ENCODE measurements at regions not wholly inside any gene's neighbourhood (a gene's known extent, or its start where the extent isn't known, plus 50 kb on each side); places are given as distances from the start of the nearest gene placed in this dataset.

- Mint-ChIP-seq H3K4me3 (no peak overlapping the region), H3K9me3 (no peaks in the 10 kb centered on the region), H3K27me3 (ENCODE audit: low read depth, poor library complexity) (no peaks in the 10 kb centered on the region), H3K27ac (no peak overlapping the region), H3K36me3 (ENCODE audit: low read depth) (no peaks in the 10 kb centered on the region), H3K4me1 (no peaks in the 10 kb centered on the region)
- no peak for DNase-seq
- no peak for TF ChIP-seq CTCF (IDR thresholded peaks at IDR 0.05)
These were observed 157.7 kb downstream of the HNMT start for GRCh38 chr2:138121666-138122661.

GRCh38 chr2:138122891-138123290, 158.6 kb downstream of the HNMT start:
- Mint-ChIP-seq H3K27ac (no peak overlapping the region), H3K4me3 (no peak overlapping the region), H3K9me3 (no peaks in the 10 kb centered on the region), H3K4me1 (no peaks in the 10 kb centered on the region), H3K36me3 (ENCODE audit: low read depth) (no peaks in the 10 kb centered on the region), H3K27me3 (ENCODE audit: low read depth, poor library complexity) (no peaks in the 10 kb centered on the region)
- no peak for DNase-seq
- TF ChIP-seq CTCF (IDR thresholded peaks at IDR 0.05) = no peak

DNA sequence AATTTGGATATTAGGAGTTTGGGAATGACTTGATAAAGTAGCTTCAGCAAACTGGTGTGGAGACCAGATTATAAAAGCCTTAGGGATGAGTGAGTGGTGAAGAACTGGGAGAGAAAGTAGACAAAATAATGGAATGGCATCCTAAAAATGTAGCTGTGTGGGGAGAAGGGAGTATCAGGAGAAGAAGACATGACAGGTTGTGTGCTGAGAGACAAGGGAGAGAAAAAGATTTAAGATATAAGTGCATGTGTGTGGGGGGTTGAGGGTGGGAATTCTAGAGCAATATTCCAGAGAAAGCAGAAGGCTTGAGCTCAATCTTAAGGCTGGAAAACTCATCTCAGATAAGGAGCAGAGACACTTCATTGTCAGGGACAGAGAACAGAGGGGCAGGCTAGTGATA, 159.5 kb downstream of the HNMT start:
- Mint-ChIP-seq H3K4me1 (no peaks in the 10 kb centered on the region), H3K36me3 (ENCODE audit: low read depth) (no peaks in the 10 kb centered on the region), H3K27me3 (ENCODE audit: low read depth, poor library complexity) (no peaks in the 10 kb centered on the region), H3K4me3 (no peak overlapping the region), H3K9me3 (no peaks in the 10 kb centered on the region), H3K27ac (no peak overlapping the region)
- no peak for TF ChIP-seq CTCF (IDR thresholded peaks at IDR 0.05)
- no peak for DNase-seq

- Mint-ChIP-seq H3K27ac (no peak overlapping the region), H3K4me1 (no peaks in the 10 kb centered on the region), H3K36me3 (ENCODE audit: low read depth) (no peaks in the 10 kb centered on the region), H3K27me3 (ENCODE audit: low read depth, poor library complexity) (no peaks in the 10 kb centered on the region), H3K9me3 (no peaks in the 10 kb centered on the region), H3K4me3 (no peak overlapping the region)
- no peak for DNase-seq
- no peak for TF ChIP-seq CTCF (IDR thresholded peaks at IDR 0.05)
These were observed 160.2 kb downstream of the HNMT start for GRCh38 chr2:138124521-138124920.

GRCh38 chr2:138125306-138126288, 161.3 kb downstream of the HNMT start:
- Mint-ChIP-seq H3K27me3 (ENCODE audit: low read depth, poor library complexity) (no peaks in the 10 kb centered on the region), H3K9me3 (no peaks in the 10 kb centered on the region), H3K36me3 (ENCODE audit: low read depth) (no peaks in the 10 kb centered on the region), H3K4me1 (no peaks in the 10 kb centered on the region), H3K4me3 (no peak overlapping the region), H3K27ac (no peak overlapping the region)
- no peak for TF ChIP-seq CTCF (IDR thresholded peaks at IDR 0.05)
- DNase-seq = no peak

Measured in nephron progenitor cell (in vitro differentiated cells).